H9 (cell line): ENCODE measurements at regions not wholly inside any gene's neighbourhood (a gene's known extent, or its start where the extent isn't known, plus 50 kb on each side); places are given as distances from the start of the nearest gene placed in this dataset.

Experiments used
- DNase-seq: peaks from one replicate; pipeline ENCODE4 v3.0.0-alpha.2; 2017
- H2AFZ ChIP-seq: one replicate; pipeline ENCODE4 v1.6.1; 2013; ENCODE audit warnings: mild to moderate bottlenecking, low read length, control low read depth, moderate library complexity
- H2AK5ac ChIP-seq: 2 replicates; pipeline ENCODE4 v1.6.1; 2013; ENCODE audit warnings: low read length, control low read depth, mixed read lengths; ENCODE audit not compliant: insufficient read length
- H2BK120ac ChIP-seq: one replicate; pipeline ENCODE4 v1.6.1; 2013; ENCODE audit warnings: low read depth, mild to moderate bottlenecking, low read length, control low read depth, inconsistent platforms; ENCODE audit not compliant: poor library complexity, severe bottlenecking
- H2BK12ac ChIP-seq: 2 replicates; pipeline ENCODE4 v1.6.1; 2013; ENCODE audit warnings: low read length, control low read depth, mixed read lengths, low read depth; ENCODE audit not compliant: insufficient read length
- H2BK15ac ChIP-seq: 2 replicates; pipeline ENCODE4 v1.6.1; 2013; ENCODE audit warnings: low read depth, low read length, control low read depth
- H2BK20ac ChIP-seq: one replicate; pipeline ENCODE4 v1.6.1; 2013; ENCODE audit warnings: low read depth, mild to moderate bottlenecking, low read length, control low read depth, inconsistent platforms; ENCODE audit not compliant: poor library complexity, severe bottlenecking
- H2BK5ac ChIP-seq: 2 replicates; pipeline ENCODE4 v1.6.1; 2013; ENCODE audit warnings: low read length, control low read depth, mixed read lengths; ENCODE audit not compliant: insufficient read length
- H3K14ac ChIP-seq: 2 replicates; pipeline ENCODE4 v1.6.1; 2013; ENCODE audit warnings: low read length, control low read depth; ENCODE audit not compliant: insufficient read depth
- H3K18ac ChIP-seq: 2 replicates; pipeline ENCODE4 v1.6.1; 2013; ENCODE audit warnings: low read depth, mild to moderate bottlenecking, mixed read lengths, low read length, control low read depth; ENCODE audit not compliant: insufficient read length
- H3K23ac ChIP-seq: 2 replicates; pipeline ENCODE4 v1.6.1; 2013; ENCODE audit warnings: low read length, control low read depth, mixed read lengths, low read depth; ENCODE audit not compliant: insufficient read length
- H3K23me2 ChIP-seq: 2 replicates; pipeline ENCODE4 v1.6.1; 2013; ENCODE audit warnings: low read depth, mild to moderate bottlenecking, mixed read lengths, low read length, control low read depth; ENCODE audit not compliant: insufficient read length, poor library complexity, severe bottlenecking
- H3K27ac ChIP-seq: 2 replicates; pipeline ENCODE4 v1.5.1; 2013; ENCODE audit warnings: low read length, control low read depth, mixed read lengths, low read depth; ENCODE audit not compliant: insufficient read length
- H3K27me3 ChIP-seq: 2 replicates; pipeline ENCODE4 v1.6.1; 2013; ENCODE audit warnings: low read length, control low read depth, inconsistent platforms; ENCODE audit not compliant: insufficient read depth
- H3K4ac ChIP-seq: 2 replicates; pipeline ENCODE4 v1.6.1; 2013; ENCODE audit warnings: low read depth, mild to moderate bottlenecking, control low read depth, inconsistent platforms, low read length, moderate library complexity
- H3K4me1 ChIP-seq: 2 replicates; pipeline ENCODE4 v1.6.1; 2013; ENCODE audit warnings: low read length, control low read depth, inconsistent platforms; ENCODE audit not compliant: insufficient read depth
- H3K4me2 ChIP-seq: 2 replicates; pipeline ENCODE4 v1.6.1; 2013; ENCODE audit warnings: low read length, control low read depth, mixed read lengths; ENCODE audit not compliant: insufficient read length, insufficient read depth
- H3K56ac ChIP-seq: 2 replicates; pipeline ENCODE4 v1.6.1; 2013; ENCODE audit warnings: low read depth, mild to moderate bottlenecking, mixed read lengths, low read length, control low read depth; ENCODE audit not compliant: insufficient read length
- H3K79me1 ChIP-seq: 2 replicates; pipeline ENCODE4 v1.6.1; 2013; ENCODE audit warnings: low read depth, mild to moderate bottlenecking, moderate library complexity, low read length, control low read depth, inconsistent platforms; ENCODE audit not compliant: insufficient read depth, poor library complexity, severe bottlenecking
- H3K79me2 ChIP-seq: 2 replicates; pipeline ENCODE4 v1.6.1; 2013; ENCODE audit warnings: low read length, control low read depth, inconsistent platforms; ENCODE audit not compliant: insufficient read depth
- H3K9ac ChIP-seq: 2 replicates; pipeline ENCODE4 v1.6.1; 2013; ENCODE audit warnings: low read length, control low read depth, mixed read lengths; ENCODE audit not compliant: insufficient read length; ENCODE audit errors: extremely low read depth
- H3K9me3 ChIP-seq: one replicate; pipeline ENCODE4 v1.6.1; 2013; ENCODE audit warnings: low read depth, low read length, inconsistent platforms; ENCODE audit not compliant: control insufficient read depth
- H3T11ph ChIP-seq: one replicate; pipeline ENCODE4 v1.6.1; 2013; ENCODE audit warnings: mild to moderate bottlenecking, low read length, control low read depth, inconsistent platforms
- H4K20me1 ChIP-seq: one replicate; pipeline ENCODE4 v1.6.1; 2013; ENCODE audit not compliant: control insufficient read depth, insufficient read length, insufficient read depth
- H4K5ac ChIP-seq: 2 replicates; pipeline ENCODE4 v1.6.1; 2013; ENCODE audit warnings: low read depth, mild to moderate bottlenecking, mixed read lengths, low read length, control low read depth; ENCODE audit not compliant: insufficient read length
- H4K8ac ChIP-seq: replicated peaks from 2 replicates; pipeline ENCODE4 v1.6.1; 2013; ENCODE audit warnings: low read length, control low read depth, mixed read lengths, low read depth; ENCODE audit not compliant: insufficient read length
- H4K91ac ChIP-seq: 2 replicates; pipeline ENCODE4 v1.6.1; 2013; ENCODE audit warnings: low read depth, mild to moderate bottlenecking, moderate library complexity, mixed read lengths, low read length, control low read depth; ENCODE audit not compliant: insufficient read length
- H3K27ac Mint-ChIP-seq, 3 experiments: 2 replicates in 2 of 3; 3 replicates in 1 of 3; pipeline ENCODE4 v1.8.0; 2020 to 2021; ENCODE audit warnings: mixed read lengths in 3 of 3, mild to moderate bottlenecking in 1 of 3, moderate library complexity in 1 of 3
- H3K27me3 Mint-ChIP-seq: 2 replicates; pipeline ENCODE4 v1.8.0; 2021; ENCODE audit warnings: low read depth, mild to moderate bottlenecking, moderate library complexity, mixed read lengths
- H3K36me3 Mint-ChIP-seq, 3 experiments: 2 replicates in 2 of 3; 3 replicates in 1 of 3; pipeline ENCODE4 v1.8.0; 2020 to 2021; ENCODE audit warnings: low read depth in 3 of 3, mixed read lengths in 3 of 3; ENCODE audit not compliant: insufficient read depth in 1 of 3
- H3K4me1 Mint-ChIP-seq, 2 experiments: 2 replicates each; pipeline ENCODE4 v1.8.0; 2020; ENCODE audit warnings: mixed read lengths in 2 of 2
- H3K4me3 Mint-ChIP-seq, 2 experiments: 2 replicates in 1 of 2; 3 replicates in 1 of 2; pipeline ENCODE4 v1.8.0; 2020 to 2021; ENCODE audit warnings: mild to moderate bottlenecking in 2 of 2, mixed read lengths in 2 of 2, moderate library complexity in 1 of 2
- H3K9me3 Mint-ChIP-seq, 2 experiments: 2 replicates in 1 of 2; 3 replicates in 1 of 2; pipeline ENCODE4 v1.8.0; 2020; ENCODE audit warnings: mild to moderate bottlenecking in 2 of 2, mixed read lengths in 2 of 2, moderate library complexity in 1 of 2
- WGBS: extraction: QIAGEN DNeasy Blood & Tissue Kit; methylation state at CpG from one replicate; pipeline ENCODE4 v1.1.7; 2013; ENCODE audit warnings: missing lambda C conversion rate, low lambda C conversion rate, mixed read lengths; ENCODE audit not compliant: insufficient read length; ENCODE audit errors: extremely low coverage; 5-methylcytosine and 5-hydroxymethylcytosine counted together
- TF ChIP-seq, protein P1 (sequence below): fragments of 200-600 bp; sonication (generic); conservative IDR thresholded peaks from 3 replicates; pipeline ENCODE4 v1.8.0; 2021; ENCODE audit warnings: antibody characterized with exemption, mild to moderate bottlenecking

DNA sequence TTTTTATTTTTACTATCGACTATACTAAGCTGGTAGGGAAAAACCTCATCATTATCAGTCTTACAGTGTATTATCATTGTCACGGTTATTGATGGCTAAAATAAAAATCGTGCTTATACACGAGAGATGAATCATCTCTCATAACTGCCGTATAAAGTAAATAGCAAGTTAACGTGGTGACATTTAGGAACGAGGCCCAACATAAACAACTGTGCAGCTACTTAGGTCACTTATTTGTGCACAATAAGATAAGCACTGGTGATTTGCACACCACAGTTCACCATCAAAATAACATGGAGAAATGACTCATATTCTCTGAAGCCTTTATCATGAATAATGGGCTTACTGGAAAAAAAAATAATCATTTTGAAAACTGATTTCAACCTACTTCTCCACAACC is 482.0 kb upstream of the TENM3 start:
- WGBS = no CpG with 5 or more reads among the region's 7 CpGs
- Histone ChIP-seq H4K20me1 (no peaks in the 10 kb centered on the region), H3K18ac (no peak overlapping the region), H2BK20ac (no peak overlapping the region), H3K4me2 (no peak overlapping the region), H2BK12ac (no peak overlapping the region), H2BK120ac (no peak overlapping the region), H3K27me3 (no peaks in the 10 kb centered on the region), H3K23me2 (no peaks in the 10 kb centered on the region), H2BK15ac (no peak overlapping the region), H4K8ac (no peak overlapping the region), H3T11ph (no peak overlapping the region), H3K79me1 (no peaks in the 10 kb centered on the region), H3K9ac (no peak overlapping the region), H3K9me3 (no peaks in the 10 kb centered on the region), H2AFZ (no peak overlapping the region), H3K4me1 (peaks cover 7% of the 10 kb centered on the region), H4K91ac (no peak overlapping the region), H3K56ac (no peak overlapping the region), H3K79me2 (no peaks in the 10 kb centered on the region), H3K27ac (no peak overlapping the region), H2BK5ac (no peak overlapping the region), H2AK5ac (no peak overlapping the region), H3K23ac (no peak overlapping the region), H3K14ac (no peak overlapping the region), H4K5ac (no peak overlapping the region), H3K4ac (no peak overlapping the region)
- H3K9me3 Mint-ChIP-seq = no peaks in the 10 kb centered on the region
- H3K4me1 Mint-ChIP-seq = peaks cover 16 to 25% of the 10 kb centered on the region in 2 experiments
- H3K4me3 Mint-ChIP-seq = no peak overlapping the region
- no peak overlapping the region for H3K27ac Mint-ChIP-seq
- DNase-seq = no peak
- H3K36me3 Mint-ChIP-seq = no peaks in the 10 kb centered on the region
- no peaks in the 10 kb centered on the region for H3K27me3 Mint-ChIP-seq
- TF ChIP-seq, protein P1, sequence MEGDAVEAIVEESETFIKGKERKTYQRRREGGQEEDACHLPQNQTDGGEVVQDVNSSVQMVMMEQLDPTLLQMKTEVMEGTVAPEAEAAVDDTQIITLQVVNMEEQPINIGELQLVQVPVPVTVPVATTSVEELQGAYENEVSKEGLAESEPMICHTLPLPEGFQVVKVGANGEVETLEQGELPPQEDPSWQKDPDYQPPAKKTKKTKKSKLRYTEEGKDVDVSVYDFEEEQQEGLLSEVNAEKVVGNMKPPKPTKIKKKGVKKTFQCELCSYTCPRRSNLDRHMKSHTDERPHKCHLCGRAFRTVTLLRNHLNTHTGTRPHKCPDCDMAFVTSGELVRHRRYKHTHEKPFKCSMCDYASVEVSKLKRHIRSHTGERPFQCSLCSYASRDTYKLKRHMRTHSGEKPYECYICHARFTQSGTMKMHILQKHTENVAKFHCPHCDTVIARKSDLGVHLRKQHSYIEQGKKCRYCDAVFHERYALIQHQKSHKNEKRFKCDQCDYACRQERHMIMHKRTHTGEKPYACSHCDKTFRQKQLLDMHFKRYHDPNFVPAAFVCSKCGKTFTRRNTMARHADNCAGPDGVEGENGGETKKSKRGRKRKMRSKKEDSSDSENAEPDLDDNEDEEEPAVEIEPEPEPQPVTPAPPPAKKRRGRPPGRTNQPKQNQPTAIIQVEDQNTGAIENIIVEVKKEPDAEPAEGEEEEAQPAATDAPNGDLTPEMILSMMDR = no peak
